H1 (cell line): ENCODE measurements at regions not wholly inside any gene's neighbourhood (a gene's known extent, or its start where the extent isn't known, plus 50 kb on each side); places are given as distances from the start of the nearest gene placed in this dataset.

Experiments used
- CTCF ChIA-PET: fragments of 300-600 bp; sonication (Branson Sonifier 250); formaldehyde crosslinking; loops from one replicate; lab custom pipeline; 2021; ENCODE audit not compliant: partially characterized antibody; lab: Charles Lee
- POLR2A ChIA-PET: fragments of 300-600 bp; sonication (Branson Sonifier 250); formaldehyde crosslinking; loops from one replicate; lab custom pipeline; 2021; ENCODE audit warnings: inconsistent platforms; ENCODE audit not compliant: partially characterized antibody; lab: Charles Lee
- DNase-seq, 2 experiments: peaks; one replicate each; pipeline versions ENCODE4 v3.0.0 to v3.0.0-alpha.2; 2010 to 2022; ENCODE audit warnings: low spot score in 2 of 2, low read depth in 1 of 2, mixed read lengths in 1 of 2
- FAIRE-seq: peaks from 2 replicates; lab custom pipeline; 2011; peaks lifted over from hg19 to GRCh38; lab: Jason Lieb, UNC
- H2AFZ ChIP-seq: 2 replicates; pipeline ENCODE4 v1.8.1; 2012; ENCODE audit warnings: low read length, inconsistent platforms
- H2AK5ac ChIP-seq: 2 replicates; pipeline ENCODE4 v1.6.1; 2013; ENCODE audit warnings: low read depth, low read length
- H2BK120ac ChIP-seq: replicated peaks from 2 replicates; pipeline ENCODE3; 2013; ENCODE audit warnings: low read depth, low read length, inconsistent platforms
- H2BK12ac ChIP-seq: 2 replicates; pipeline ENCODE4 v1.6.1; 2013; ENCODE audit warnings: low read depth, low read length
- H2BK15ac ChIP-seq: 2 replicates; pipeline ENCODE4 v1.6.1; 2013; ENCODE audit warnings: low read length
- H2BK20ac ChIP-seq: 2 replicates; pipeline ENCODE4 v1.6.1; 2013; ENCODE audit warnings: low read length
- H2BK5ac ChIP-seq: 2 replicates; pipeline ENCODE4 v1.6.1; 2013; ENCODE audit warnings: low read depth, low read length
- H3K14ac ChIP-seq: 2 replicates; pipeline ENCODE4 v1.6.1; 2013; ENCODE audit warnings: inconsistent platforms; ENCODE audit not compliant: insufficient read length
- H3K18ac ChIP-seq: 2 replicates; pipeline ENCODE4 v1.6.1; 2013; ENCODE audit warnings: low read length; ENCODE audit errors: extremely low read depth
- H3K23ac ChIP-seq: 2 replicates; pipeline ENCODE4 v1.6.1; 2013; ENCODE audit warnings: inconsistent platforms; ENCODE audit not compliant: insufficient read length
- H3K23me2 ChIP-seq: 2 replicates; pipeline ENCODE4 v1.6.1; 2013; ENCODE audit warnings: low read depth, low read length
- H3K27ac ChIP-seq: 2 replicates; pipeline ENCODE4 v1.6.1; 2011; ENCODE audit warnings: low read depth, low read length, inconsistent platforms
- H3K27me3 ChIP-seq, 4 experiments: replicated peaks in 1 of 4; 1 replicate in 1 of 4; 2 replicates in 3 of 4; pipeline versions ENCODE4 v1.6.1 to v1.8.1; 2011 to 2013; ENCODE audit warnings: low read length in 3 of 4, mild to moderate bottlenecking in 3 of 4, inconsistent platforms in 2 of 4, mixed read lengths in 2 of 4, moderate library complexity in 1 of 4; ENCODE audit not compliant: control insufficient read depth in 3 of 4, insufficient read depth in 3 of 4; ENCODE audit errors: extremely low read depth in 1 of 4
- H3K36me3 ChIP-seq, 4 experiments: 2 replicates each; pipeline versions ENCODE4 v1.6.1 to v1.8.1; 2011 to 2013; ENCODE audit warnings: mild to moderate bottlenecking in 4 of 4, low read length in 3 of 4, moderate library complexity in 2 of 4, control low read depth in 1 of 4, inconsistent platforms in 1 of 4; ENCODE audit not compliant: insufficient read depth in 4 of 4, control insufficient read depth in 2 of 4
- H3K4ac ChIP-seq: replicated peaks from 2 replicates; pipeline ENCODE3; 2013; ENCODE audit warnings: low read length, low read depth, mixed read lengths, inconsistent platforms; ENCODE audit not compliant: insufficient read length
- H3K4me1 ChIP-seq, 4 experiments: replicated peaks in 1 of 4; 1 replicate in 1 of 4; 2 replicates in 3 of 4; pipeline versions ENCODE4 v1.6.1 to v1.8.1; 2011 to 2013; ENCODE audit warnings: low read length in 3 of 4, inconsistent platforms in 2 of 4, mixed read lengths in 1 of 4; ENCODE audit not compliant: insufficient read depth in 4 of 4, control insufficient read depth in 3 of 4
- H3K4me2 ChIP-seq, 2 experiments: 2 replicates each; pipeline versions ENCODE4 v1.6.1 to v1.8.1; 2011 to 2013; ENCODE audit warnings: low read depth in 2 of 2, low read length in 2 of 2, control low read depth in 1 of 2, inconsistent platforms in 1 of 2, mild to moderate bottlenecking in 1 of 2; ENCODE audit not compliant: insufficient read depth in 1 of 2
- H3K4me3 ChIP-seq, 4 experiments: fragments of 200-600, 300-600 bp in 1 of 4; sonication (generic), shearing (Covaris generic), sonication (Bioruptor Twin) in 1 of 4; 2 replicates each; pipeline versions ENCODE4 v1.5.1 to v1.8.1; 2011 to 2016; ENCODE audit warnings: low read length in 4 of 4, low read depth in 3 of 4, control low read depth in 2 of 4, inconsistent platforms in 2 of 4, mild to moderate bottlenecking in 2 of 4, mixed read lengths in 1 of 4, moderate library complexity in 1 of 4; ENCODE audit not compliant: insufficient read depth in 2 of 4; ENCODE audit errors: extremely low read depth in 1 of 4
- H3K56ac ChIP-seq: replicated peaks from 2 replicates; pipeline ENCODE3; 2013; ENCODE audit warnings: low read depth, mild to moderate bottlenecking, mixed read lengths, low read length, inconsistent platforms; ENCODE audit not compliant: insufficient read length
- H3K79me1 ChIP-seq: 2 replicates; pipeline ENCODE4 v1.6.1; 2013; ENCODE audit warnings: low read depth, low read length, control low read depth
- H3K79me2 ChIP-seq, 2 experiments: 2 replicates each; pipeline versions ENCODE4 v1.6.1 to v1.8.1; 2012 to 2013; ENCODE audit warnings: low read length in 2 of 2, mild to moderate bottlenecking in 2 of 2, inconsistent platforms in 1 of 2; ENCODE audit not compliant: insufficient read depth in 2 of 2, control insufficient read depth in 1 of 2
- H3K9ac ChIP-seq, 4 experiments: replicated peaks in 1 of 4; 1 replicate in 1 of 4; 2 replicates in 3 of 4; pipeline versions ENCODE4 v1.6.1 to v1.8.1; 2011 to 2013; ENCODE audit warnings: low read depth in 3 of 4, low read length in 3 of 4, control low read depth in 2 of 4, mild to moderate bottlenecking in 2 of 4, moderate library complexity in 2 of 4, inconsistent platforms in 1 of 4; ENCODE audit errors: extremely low read depth in 1 of 4
- H3K9me3 ChIP-seq, 2 experiments: 2 replicates each; pipeline versions ENCODE4 v1.6.1 to v1.8.1; 2012 to 2013; ENCODE audit warnings: mild to moderate bottlenecking in 2 of 2, moderate library complexity in 2 of 2, control low read depth in 1 of 2, inconsistent platforms in 1 of 2, low read depth in 1 of 2, low read length in 1 of 2, mixed read lengths in 1 of 2; ENCODE audit not compliant: insufficient read depth in 2 of 2
- H4K20me1 ChIP-seq, 2 experiments: replicated peaks in 1 of 2; 2 replicates each; pipeline versions ENCODE3 to v1.8.1; 2011 to 2013; ENCODE audit warnings: inconsistent platforms in 2 of 2, low read length in 2 of 2, mild to moderate bottlenecking in 1 of 2; ENCODE audit not compliant: insufficient read depth in 2 of 2, control insufficient read depth in 1 of 2
- H4K5ac ChIP-seq: 2 replicates; pipeline ENCODE4 v1.6.1; 2013; ENCODE audit warnings: low read length, low read depth, mixed read lengths, inconsistent platforms; ENCODE audit not compliant: insufficient read length
- H4K8ac ChIP-seq: 2 replicates; pipeline ENCODE4 v1.8.0; 2013; ENCODE audit warnings: mild to moderate bottlenecking, moderate library complexity, low read length, inconsistent platforms; ENCODE audit not compliant: insufficient read depth; ENCODE audit errors: extremely low read depth
- H4K91ac ChIP-seq: replicated peaks from 2 replicates; pipeline ENCODE3; 2013; ENCODE audit warnings: low read length, mixed read lengths, inconsistent platforms; ENCODE audit not compliant: insufficient read length
- CHD1 ChIP-seq: IDR thresholded peaks from 2 replicates; pipeline ENCODE4 v1.6.1; 2012; ENCODE audit warnings: low read depth, low read length, improper control_type of control experiment
- CREB1 ChIP-seq: IDR thresholded peaks from 2 replicates; pipeline ENCODE4 v1.6.1; 2012; ENCODE audit warnings: inconsistent platforms
- EP300 ChIP-seq, 2 experiments: IDR thresholded peaks; 1 replicate in 1 of 2; 2 replicates in 1 of 2; pipeline ENCODE4 v1.6.1; 2011 to 2012; ENCODE audit warnings: low read depth in 2 of 2, low read length in 2 of 2, mild to moderate bottlenecking in 2 of 2, borderline replicate concordance in 1 of 2, inconsistent platforms in 1 of 2, moderate library complexity in 1 of 2
- JUND ChIP-seq: IDR thresholded peaks from 2 replicates; pipeline ENCODE4 v1.6.1; 2011; ENCODE audit warnings: mild to moderate bottlenecking, improper control_type of control experiment, low read length
- KDM5A ChIP-seq: fragments of 200-600 bp; IDR thresholded peaks from 2 replicates; pipeline ENCODE4 v1.7.1; 2012; ENCODE audit warnings: mild to moderate bottlenecking, low read length, inconsistent platforms, mixed read lengths
- MAFK ChIP-seq: IDR thresholded peaks from 2 replicates; pipeline ENCODE4 v1.6.1; 2012; ENCODE audit warnings: low read depth, mild to moderate bottlenecking, improper control_type of control experiment, low read length
- POLR2AphosphoS5 ChIP-seq: IDR thresholded peaks from 2 replicates; pipeline ENCODE4 v1.6.1; 2011; ENCODE audit warnings: low read depth, low read length
- RFX5 ChIP-seq: IDR thresholded peaks from 2 replicates; pipeline ENCODE4 v1.6.1; 2011; ENCODE audit warnings: low read depth, low read length, improper control_type of control experiment, borderline replicate concordance
- SUZ12 ChIP-seq: fragments of 200-600 bp; sonication (generic); IDR thresholded peaks from 2 replicates; pipeline ENCODE4 v1.6.1; 2012; ENCODE audit warnings: mild to moderate bottlenecking, inconsistent platforms, low read length, moderate library complexity, mixed read lengths
- TF ChIP-seq, protein P1 (sequence below): IDR thresholded peaks from 2 replicates; pipeline ENCODE4 v1.6.1; 2012; ENCODE audit warnings: inconsistent platforms

DNA sequence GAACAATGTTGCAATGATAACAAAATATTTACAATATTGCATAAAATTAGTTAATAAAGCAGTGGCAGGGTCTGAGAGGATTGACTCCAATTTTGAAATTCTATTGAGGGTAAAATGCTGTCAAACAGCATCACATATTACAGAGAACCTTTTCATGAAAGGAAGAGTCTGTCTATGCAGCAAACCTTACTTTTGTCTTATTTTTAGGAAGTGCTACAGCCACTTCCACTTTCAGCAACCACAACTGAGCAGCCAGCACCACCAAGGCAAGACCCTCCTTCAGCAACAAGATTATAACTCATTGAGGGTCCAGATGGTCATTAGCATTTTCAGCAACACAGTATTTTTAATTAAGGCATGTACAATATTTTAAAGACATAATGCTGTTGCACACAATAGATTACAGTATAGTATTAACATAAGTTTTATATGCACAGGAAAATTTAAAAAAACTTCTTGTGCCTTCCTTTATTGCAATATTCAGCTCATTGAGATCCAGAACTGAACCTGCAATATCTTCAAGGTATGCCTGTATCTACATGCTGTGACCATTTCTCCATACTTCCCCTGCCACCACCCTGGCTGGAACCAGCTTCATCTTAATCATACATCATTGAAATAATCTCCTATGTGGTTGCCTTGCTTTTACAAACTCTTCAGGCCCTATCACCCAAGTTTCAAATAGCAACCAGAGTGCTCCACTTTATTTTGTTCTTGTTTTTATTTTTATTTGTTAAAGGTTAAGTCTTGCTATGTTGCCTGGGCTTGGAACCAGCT lies 711.2 kb downstream of the KCNA4 start:
- no peaks in the 10 kb centered on the region for H3K79me1 ChIP-seq
- no peak overlapping the region for H3K18ac ChIP-seq
- no peak overlapping the region for H4K8ac ChIP-seq
- CTCF ChIA-PET = interaction anchor here (0.9 to 1.0 kb wide), 2 partner anchors 23 to 286 kb away, joined by 3 read pairs; no protein-coding TSS in a partner anchor
- no peak overlapping the region for H3K4ac ChIP-seq
- TF ChIP-seq POLR2AphosphoS5 (no peak), CHD1 (no peak), SUZ12 (no peak), JUND (no peak), KDM5A (no peak), EP300 (IDR thresholded peaks at IDR 0.05; ENCODE audit: borderline replicate concordance in 1 of 2, low read depth in 2 of 2, low read length in 2 of 2) (no peak), MAFK (no peak), RFX5 (no peak), CREB1 (no peak)
- TF ChIP-seq, protein P1, sequence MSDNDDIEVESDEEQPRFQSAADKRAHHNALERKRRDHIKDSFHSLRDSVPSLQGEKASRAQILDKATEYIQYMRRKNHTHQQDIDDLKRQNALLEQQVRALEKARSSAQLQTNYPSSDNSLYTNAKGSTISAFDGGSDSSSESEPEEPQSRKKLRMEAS = no peak
- no peak overlapping the region for H2BK120ac ChIP-seq
- no peaks in the 10 kb centered on the region for H3K36me3 ChIP-seq
- H4K91ac ChIP-seq = no peak overlapping the region
- DNase-seq (no peak), FAIRE-seq (no peak)
- no peak overlapping the region for H2BK20ac ChIP-seq
- no peak overlapping the region for H3K14ac ChIP-seq
- no peak overlapping the region for H2BK5ac ChIP-seq
- no peaks in the 10 kb centered on the region for H3K79me2 ChIP-seq
- no peak overlapping the region for H2AFZ ChIP-seq
- no peak overlapping the region for H2AK5ac ChIP-seq
- H3K27me3 ChIP-seq = no peaks in the 10 kb centered on the region
- H3K56ac ChIP-seq = no peak overlapping the region
- H3K4me1 ChIP-seq = no peaks in the 10 kb centered on the region; a peak in 2 of 7 replicates
- H2BK12ac ChIP-seq = no peak overlapping the region
- H4K20me1 ChIP-seq = no peaks in the 10 kb centered on the region
- H3K27ac ChIP-seq = no peak overlapping the region
- H2BK15ac ChIP-seq = no peak overlapping the region
- no peak overlapping the region for H3K23ac ChIP-seq
- H3K4me3 ChIP-seq = no peak overlapping the region
- no peak overlapping the region for H3K9ac ChIP-seq
- H3K9me3 ChIP-seq = no peaks in the 10 kb centered on the region
- no peaks in the 10 kb centered on the region for H3K23me2 ChIP-seq
- H3K4me2 ChIP-seq = no peak overlapping the region
- POLR2A ChIA-PET = no interaction called here
- no peak overlapping the region for H4K5ac ChIP-seq
